ENCODE measurements at regions not wholly inside any gene's neighbourhood (a gene's known extent, or its start where the extent isn't known, plus 50 kb on each side); places are given as distances from the start of the nearest gene placed in this dataset.

DNA sequence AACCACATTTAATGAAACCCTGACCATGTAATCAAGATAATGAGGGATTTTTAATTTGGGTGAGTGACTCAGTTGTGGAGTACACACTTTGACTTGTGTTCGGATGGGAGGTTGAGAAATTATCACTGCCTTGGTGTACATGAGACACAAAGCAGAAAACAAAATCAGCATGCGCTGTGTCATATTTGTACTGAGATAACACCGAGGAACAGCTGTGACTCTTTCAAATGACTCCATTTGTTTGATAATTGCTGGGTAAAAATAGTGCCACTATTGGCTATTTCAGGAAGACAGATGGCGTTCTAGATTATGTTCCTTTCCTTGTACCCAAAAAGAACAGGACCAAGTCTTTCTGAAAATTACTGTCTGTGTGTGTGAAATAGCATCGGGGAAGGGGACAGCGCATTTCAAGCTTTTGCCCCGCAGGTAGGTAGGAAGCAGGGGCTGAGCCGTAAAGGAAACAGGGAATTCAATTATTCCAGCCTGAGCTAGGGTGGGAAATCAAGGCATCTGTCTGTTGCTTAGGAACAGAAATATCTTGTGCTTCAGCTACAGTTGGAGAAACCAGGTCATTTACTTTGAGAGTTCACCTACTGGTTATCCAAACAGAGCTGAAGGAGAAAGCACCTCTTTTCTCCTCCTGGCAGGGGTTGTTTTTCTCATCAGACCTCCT, 114.3 kb downstream of the SNAPC1 start:
- H4K8ac ChIP-seq (replicated peaks; ENCODE audit: insufficient read length, low read depth, low read length), result no peak overlapping the region
- no peak overlapping the region for H3K4me2 ChIP-seq (ENCODE audit: insufficient read depth, insufficient read length, low read length)
- no peak overlapping the region for H3T11ph ChIP-seq (ENCODE audit: low read length)
- H2BK15ac ChIP-seq (ENCODE audit: low read depth, low read length), result no peak overlapping the region
- no CpG with 5 or more reads among the region's 8 CpGs for WGBS (ENCODE audit: extremely low coverage, insufficient read length, low lambda C conversion rate)
- no peaks in the 10 kb centered on the region; a peak in 1 of 7 replicates for H3K36me3 Mint-ChIP-seq (ENCODE audit: insufficient read depth in 1 of 3, low read depth in 3 of 3)
- no peak overlapping the region for H3K56ac ChIP-seq (ENCODE audit: insufficient read length, low read depth, low read length)
- H3K9me3 ChIP-seq (ENCODE audit: control insufficient read depth, low read depth, low read length), result no peaks in the 10 kb centered on the region
- H2AK5ac ChIP-seq (ENCODE audit: insufficient read length, low read length), result no peak overlapping the region
- no peaks in the 10 kb centered on the region for H3K9me3 Mint-ChIP-seq
- H3K9ac ChIP-seq (ENCODE audit: extremely low read depth, insufficient read length, low read length), result no peak overlapping the region
- no peak overlapping the region for H3K27ac ChIP-seq (ENCODE audit: insufficient read length, low read depth, low read length)
- no peak overlapping the region for H3K27ac Mint-ChIP-seq
- no peaks in the 10 kb centered on the region for H3K79me1 ChIP-seq (ENCODE audit: insufficient read depth, low read depth, low read length, poor library complexity, severe bottlenecking)
- H4K91ac ChIP-seq (ENCODE audit: insufficient read length, low read depth, low read length), result no peak overlapping the region
- no peak for DNase-seq
- H2AFZ ChIP-seq (ENCODE audit: low read length), result no peak overlapping the region
- no peak overlapping the region for H2BK5ac ChIP-seq (ENCODE audit: insufficient read length, low read length)
- H3K23ac ChIP-seq (ENCODE audit: insufficient read length, low read depth, low read length), result no peak overlapping the region
- H2BK20ac ChIP-seq (ENCODE audit: low read depth, low read length, poor library complexity, severe bottlenecking), result no peak overlapping the region
- H3K4me1 ChIP-seq (ENCODE audit: insufficient read depth, low read length), result no peaks in the 10 kb centered on the region
- no peak overlapping the region for H3K4ac ChIP-seq (ENCODE audit: low read depth, low read length)
- no peak overlapping the region for H3K4me3 Mint-ChIP-seq
- H3K14ac ChIP-seq (ENCODE audit: insufficient read depth, low read length), result no peak overlapping the region
- no peak overlapping the region for H4K5ac ChIP-seq (ENCODE audit: insufficient read length, low read depth, low read length)
- H4K20me1 ChIP-seq (ENCODE audit: control insufficient read depth, insufficient read depth, insufficient read length), result no peaks in the 10 kb centered on the region
- no peak overlapping the region for H2BK12ac ChIP-seq (ENCODE audit: insufficient read length, low read depth, low read length)
- peaks cover 1% of the 10 kb centered on the region; the same call in 1 of the 2 replicates for H3K27me3 Mint-ChIP-seq (ENCODE audit: low read depth)
- H3K23me2 ChIP-seq (ENCODE audit: insufficient read length, low read depth, low read length, poor library complexity, severe bottlenecking), result no peaks in the 10 kb centered on the region
- TF ChIP-seq, protein P1, sequence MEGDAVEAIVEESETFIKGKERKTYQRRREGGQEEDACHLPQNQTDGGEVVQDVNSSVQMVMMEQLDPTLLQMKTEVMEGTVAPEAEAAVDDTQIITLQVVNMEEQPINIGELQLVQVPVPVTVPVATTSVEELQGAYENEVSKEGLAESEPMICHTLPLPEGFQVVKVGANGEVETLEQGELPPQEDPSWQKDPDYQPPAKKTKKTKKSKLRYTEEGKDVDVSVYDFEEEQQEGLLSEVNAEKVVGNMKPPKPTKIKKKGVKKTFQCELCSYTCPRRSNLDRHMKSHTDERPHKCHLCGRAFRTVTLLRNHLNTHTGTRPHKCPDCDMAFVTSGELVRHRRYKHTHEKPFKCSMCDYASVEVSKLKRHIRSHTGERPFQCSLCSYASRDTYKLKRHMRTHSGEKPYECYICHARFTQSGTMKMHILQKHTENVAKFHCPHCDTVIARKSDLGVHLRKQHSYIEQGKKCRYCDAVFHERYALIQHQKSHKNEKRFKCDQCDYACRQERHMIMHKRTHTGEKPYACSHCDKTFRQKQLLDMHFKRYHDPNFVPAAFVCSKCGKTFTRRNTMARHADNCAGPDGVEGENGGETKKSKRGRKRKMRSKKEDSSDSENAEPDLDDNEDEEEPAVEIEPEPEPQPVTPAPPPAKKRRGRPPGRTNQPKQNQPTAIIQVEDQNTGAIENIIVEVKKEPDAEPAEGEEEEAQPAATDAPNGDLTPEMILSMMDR (conservative IDR thresholded peaks at IDR 0.05), result no peak
- H3K18ac ChIP-seq (ENCODE audit: insufficient read length, low read depth, low read length), result no peak overlapping the region
- no peak overlapping the region for H2BK120ac ChIP-seq (ENCODE audit: low read depth, low read length, poor library complexity, severe bottlenecking)
- peaks cover 9% of the 10 kb centered on the region in 2 experiments; a peak in 3 of 4 replicates for H3K4me1 Mint-ChIP-seq
- H3K79me2 ChIP-seq (ENCODE audit: insufficient read depth, low read length), result no peaks in the 10 kb centered on the region
- H3K27me3 ChIP-seq (ENCODE audit: insufficient read depth, low read length), result no peaks in the 10 kb centered on the region

Measured in H9 (cell line).